ENCODE measurements at regions not wholly inside any gene's neighbourhood (a gene's known extent, or its start where the extent isn't known, plus 50 kb on each side); places are given as distances from the start of the nearest gene placed in this dataset.

DNA sequence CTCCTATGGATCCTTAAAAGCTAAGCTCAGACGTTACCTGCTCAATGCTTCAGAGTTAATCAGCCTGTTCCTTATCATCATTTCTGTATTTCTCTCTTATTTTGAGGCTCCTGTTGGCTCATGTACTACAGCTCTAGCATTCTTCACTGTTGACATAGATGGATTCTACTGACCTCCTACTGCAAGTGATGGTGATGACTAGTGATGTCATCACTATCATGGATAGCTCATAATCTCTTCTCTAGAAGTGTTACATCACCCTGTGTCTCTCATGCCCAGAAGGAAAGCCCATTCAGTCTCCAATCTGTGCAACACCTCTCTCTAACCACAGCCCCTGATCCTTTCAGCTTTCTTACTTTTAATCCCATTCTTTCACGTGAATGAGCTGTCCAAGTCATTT, 168.2 kb upstream of the DPT start:
- Histone ChIP-seq H3K4me1 (peaks cover 6% of the 10 kb centered on the region), H3K9me3 (no peaks in the 10 kb centered on the region), H3K27me3 (replicated peaks; ENCODE audit: control insufficient read depth, insufficient read depth, low read length) (no peaks in the 10 kb centered on the region), H3K36me3 (ENCODE audit: control insufficient read depth, insufficient read depth, low read length) (no peaks in the 10 kb centered on the region), H3K4me3 (ENCODE audit: low read depth, low read length) (no peak overlapping the region)
- BruUV-seq (replicated peaks) = no TSS peak
- CTCF ChIA-PET = no interaction called here
- TF ChIP-seq, protein P1, sequence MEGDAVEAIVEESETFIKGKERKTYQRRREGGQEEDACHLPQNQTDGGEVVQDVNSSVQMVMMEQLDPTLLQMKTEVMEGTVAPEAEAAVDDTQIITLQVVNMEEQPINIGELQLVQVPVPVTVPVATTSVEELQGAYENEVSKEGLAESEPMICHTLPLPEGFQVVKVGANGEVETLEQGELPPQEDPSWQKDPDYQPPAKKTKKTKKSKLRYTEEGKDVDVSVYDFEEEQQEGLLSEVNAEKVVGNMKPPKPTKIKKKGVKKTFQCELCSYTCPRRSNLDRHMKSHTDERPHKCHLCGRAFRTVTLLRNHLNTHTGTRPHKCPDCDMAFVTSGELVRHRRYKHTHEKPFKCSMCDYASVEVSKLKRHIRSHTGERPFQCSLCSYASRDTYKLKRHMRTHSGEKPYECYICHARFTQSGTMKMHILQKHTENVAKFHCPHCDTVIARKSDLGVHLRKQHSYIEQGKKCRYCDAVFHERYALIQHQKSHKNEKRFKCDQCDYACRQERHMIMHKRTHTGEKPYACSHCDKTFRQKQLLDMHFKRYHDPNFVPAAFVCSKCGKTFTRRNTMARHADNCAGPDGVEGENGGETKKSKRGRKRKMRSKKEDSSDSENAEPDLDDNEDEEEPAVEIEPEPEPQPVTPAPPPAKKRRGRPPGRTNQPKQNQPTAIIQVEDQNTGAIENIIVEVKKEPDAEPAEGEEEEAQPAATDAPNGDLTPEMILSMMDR (IDR thresholded peaks at IDR 0.05; ENCODE audit: insufficient read depth in 1 of 2, low read depth in 1 of 2, low read length in 1 of 2, severe bottlenecking in 1 of 2, unreplicated experiment in 1 of 2) = no peak
- Mint-ChIP-seq H3K27me3 (ENCODE audit: insufficient read depth, unreplicated experiment) (no peaks in the 10 kb centered on the region), H3K4me1 (ENCODE audit: low read depth, unreplicated experiment) (peaks cover 12% of the 10 kb centered on the region), H3K27ac (ENCODE audit: unreplicated experiment) (no peak overlapping the region), H3K4me3 (ENCODE audit: unreplicated experiment) (no peak overlapping the region), H3K36me3 (ENCODE audit: insufficient read depth, unreplicated experiment) (no peaks in the 10 kb centered on the region), H3K9me3 (ENCODE audit: unreplicated experiment) (peaks cover 16% of the 10 kb centered on the region)
- POLR2A ChIA-PET = no interaction called here
- no peak for DNase-seq
- intact Hi-C loops (cut with micrococcal nuclease; ENCODE audit: unreplicated experiment) = no loop called here

DNA sequence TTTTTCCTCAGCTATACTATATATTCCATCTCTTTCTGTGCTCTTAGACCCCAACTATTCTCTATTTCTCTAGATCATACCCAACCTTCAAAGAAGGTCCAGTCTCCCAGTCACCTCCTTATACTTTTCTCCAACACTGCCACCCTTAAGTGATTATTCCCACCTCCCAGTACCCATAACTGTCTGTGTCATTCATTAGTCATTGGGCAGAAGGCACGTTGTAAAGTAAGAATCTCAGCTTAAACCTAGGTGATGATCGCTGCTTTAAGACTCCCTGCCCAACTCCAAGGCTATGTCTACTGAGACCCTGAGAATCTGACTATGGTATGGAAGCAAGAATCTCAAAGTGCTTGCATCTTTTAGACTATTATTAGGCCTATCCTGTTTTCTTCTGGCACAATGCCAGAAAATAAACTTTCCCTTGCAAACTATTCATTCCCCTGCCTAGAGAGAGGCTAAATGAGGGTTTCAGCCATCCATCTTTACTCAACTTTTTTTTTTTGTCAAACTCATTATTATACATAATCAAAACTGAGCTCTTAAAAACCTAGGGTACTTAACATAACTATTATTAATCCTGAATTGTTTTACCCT, 174.3 kb upstream of the DPT start:
- Histone ChIP-seq H3K4me1 (peaks cover 29% of the 10 kb centered on the region), H3K36me3 (ENCODE audit: control insufficient read depth, insufficient read depth, low read length) (no peaks in the 10 kb centered on the region), H3K4me3 (ENCODE audit: low read depth, low read length) (no peak overlapping the region), H3K27me3 (replicated peaks; ENCODE audit: control insufficient read depth, insufficient read depth, low read length) (no peaks in the 10 kb centered on the region), H3K9me3 (no peaks in the 10 kb centered on the region)
- BruUV-seq (replicated peaks) = no TSS peak
- H3K4me3 Mint-ChIP-seq (ENCODE audit: unreplicated experiment) = no peak overlapping the region
- H3K4me1 Mint-ChIP-seq (ENCODE audit: low read depth, unreplicated experiment) = peaks cover 25% of the 10 kb centered on the region
- CTCF ChIA-PET = no interaction called here
- H3K27me3 Mint-ChIP-seq (ENCODE audit: insufficient read depth, unreplicated experiment) = no peaks in the 10 kb centered on the region
- H3K27ac Mint-ChIP-seq (ENCODE audit: unreplicated experiment) = no peak overlapping the region
- POLR2A ChIA-PET = no interaction called here
- no peaks in the 10 kb centered on the region for H3K36me3 Mint-ChIP-seq (ENCODE audit: insufficient read depth, unreplicated experiment)
- TF ChIP-seq, protein P1 (IDR thresholded peaks at IDR 0.05; ENCODE audit: insufficient read depth in 1 of 2, low read depth in 1 of 2, low read length in 1 of 2, severe bottlenecking in 1 of 2, unreplicated experiment in 1 of 2) = no peak
- intact Hi-C loops (cut with micrococcal nuclease; ENCODE audit: unreplicated experiment) = no loop called here
- no peak for DNase-seq
- H3K9me3 Mint-ChIP-seq (ENCODE audit: unreplicated experiment) = peaks cover 20% of the 10 kb centered on the region

DNA sequence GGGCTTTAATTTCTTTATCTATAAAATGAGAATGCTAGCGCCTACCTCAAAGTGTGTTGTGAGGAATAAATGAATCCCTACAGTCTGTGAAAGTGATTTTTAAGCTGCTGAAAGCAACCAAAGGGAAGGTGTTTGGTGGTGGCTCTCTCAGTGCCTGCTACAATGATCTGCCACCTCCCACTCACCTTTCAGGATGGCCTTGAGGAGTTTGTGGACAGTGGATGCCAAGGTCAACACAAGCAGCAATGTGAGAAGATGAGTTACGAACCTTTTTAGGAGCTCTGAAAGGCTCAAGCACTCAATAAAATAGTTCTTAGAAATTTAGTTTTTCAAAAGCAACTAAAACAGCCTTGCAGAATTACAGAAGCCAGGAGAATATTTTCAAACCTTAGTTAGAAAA, 176.6 kb upstream of the DPT start:
- H3K27me3 ChIP-seq (replicated peaks; ENCODE audit: control insufficient read depth, insufficient read depth, low read length) = no peaks in the 10 kb centered on the region
- Mint-ChIP-seq H3K4me3 (ENCODE audit: unreplicated experiment) (no peak overlapping the region), H3K27ac (ENCODE audit: unreplicated experiment) (peak overlapping the region; percentile 61), H3K36me3 (ENCODE audit: insufficient read depth, unreplicated experiment) (no peaks in the 10 kb centered on the region), H3K27me3 (ENCODE audit: insufficient read depth, unreplicated experiment) (no peaks in the 10 kb centered on the region), H3K9me3 (ENCODE audit: unreplicated experiment) (peaks cover 20% of the 10 kb centered on the region), H3K4me1 (ENCODE audit: low read depth, unreplicated experiment) (peaks cover 26% of the 10 kb centered on the region)
- BruUV-seq (replicated peaks) = no TSS peak
- no peaks in the 10 kb centered on the region; the same call in 1 of the 2 replicates for H3K9me3 ChIP-seq
- intact Hi-C loops (cut with micrococcal nuclease; ENCODE audit: unreplicated experiment) = loop anchor here (5.0 kb wide), 1 partner anchor 268 kb away; no protein-coding TSS in a partner anchor
- ChIA-PET POLR2A (no interaction called here), CTCF (no interaction called here)
- peaks cover 29% of the 10 kb centered on the region for H3K4me1 ChIP-seq
- no peak overlapping the region for H3K4me3 ChIP-seq (ENCODE audit: low read depth, low read length)
- no peak for DNase-seq
- TF ChIP-seq, protein P1 (IDR thresholded peaks at IDR 0.05; ENCODE audit: insufficient read depth in 1 of 2, low read depth in 1 of 2, low read length in 1 of 2, severe bottlenecking in 1 of 2, unreplicated experiment in 1 of 2) = no peak
- H3K36me3 ChIP-seq (ENCODE audit: control insufficient read depth, insufficient read depth, low read length) = no peaks in the 10 kb centered on the region

Data from Caco-2 (cell line).